AG09319 (cell line): ENCODE measurements at regions not wholly inside any gene's neighbourhood (a gene's known extent, or its start where the extent isn't known, plus 50 kb on each side); places are given as distances from the start of the nearest gene placed in this dataset.

ENCODE experiments used
- DNase-seq: peaks from one replicate; pipeline ENCODE4 v3.0.0-alpha.2; 2010; ENCODE audit warnings: low read depth; ENCODE audit errors: extremely low read depth
- TF ChIP-seq, protein P1 (sequence below): IDR thresholded peaks from 2 replicates; pipeline ENCODE4 v1.5.1; 2011; ENCODE audit warnings: low read depth, mild to moderate bottlenecking, inconsistent platforms, low read length, moderate library complexity

DNA sequence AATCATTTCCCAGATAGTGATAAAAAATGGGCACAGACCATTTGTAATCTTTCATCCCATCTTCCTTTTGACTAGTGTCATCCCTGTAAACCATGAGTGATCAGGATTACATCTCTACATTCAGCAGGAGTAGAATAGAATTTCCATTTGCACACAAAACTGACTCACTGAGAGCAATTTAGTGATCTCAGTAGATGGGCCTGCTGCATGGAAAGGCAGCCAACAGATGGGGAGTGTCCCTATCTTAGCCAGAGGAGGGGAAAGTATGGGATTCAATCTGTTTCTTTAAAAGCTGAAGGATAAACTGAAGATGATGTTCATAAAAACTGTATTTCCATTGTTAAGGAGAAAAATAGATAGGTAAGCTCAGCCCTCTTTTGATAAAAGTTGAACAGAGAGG lies 441.7 kb downstream of the ZNF521 start:
- DNase-seq, result no peak

GRCh38 chr18:24913507-24914170 lies 438.3 kb downstream of the ZNF521 start:
- TF ChIP-seq, protein P1, sequence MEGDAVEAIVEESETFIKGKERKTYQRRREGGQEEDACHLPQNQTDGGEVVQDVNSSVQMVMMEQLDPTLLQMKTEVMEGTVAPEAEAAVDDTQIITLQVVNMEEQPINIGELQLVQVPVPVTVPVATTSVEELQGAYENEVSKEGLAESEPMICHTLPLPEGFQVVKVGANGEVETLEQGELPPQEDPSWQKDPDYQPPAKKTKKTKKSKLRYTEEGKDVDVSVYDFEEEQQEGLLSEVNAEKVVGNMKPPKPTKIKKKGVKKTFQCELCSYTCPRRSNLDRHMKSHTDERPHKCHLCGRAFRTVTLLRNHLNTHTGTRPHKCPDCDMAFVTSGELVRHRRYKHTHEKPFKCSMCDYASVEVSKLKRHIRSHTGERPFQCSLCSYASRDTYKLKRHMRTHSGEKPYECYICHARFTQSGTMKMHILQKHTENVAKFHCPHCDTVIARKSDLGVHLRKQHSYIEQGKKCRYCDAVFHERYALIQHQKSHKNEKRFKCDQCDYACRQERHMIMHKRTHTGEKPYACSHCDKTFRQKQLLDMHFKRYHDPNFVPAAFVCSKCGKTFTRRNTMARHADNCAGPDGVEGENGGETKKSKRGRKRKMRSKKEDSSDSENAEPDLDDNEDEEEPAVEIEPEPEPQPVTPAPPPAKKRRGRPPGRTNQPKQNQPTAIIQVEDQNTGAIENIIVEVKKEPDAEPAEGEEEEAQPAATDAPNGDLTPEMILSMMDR, result no peak
- DNase-seq, result no peak

More for the DNA sequence above, 441.7 kb downstream of the ZNF521 start:
- TF ChIP-seq, protein P1, result no peak

DNA sequence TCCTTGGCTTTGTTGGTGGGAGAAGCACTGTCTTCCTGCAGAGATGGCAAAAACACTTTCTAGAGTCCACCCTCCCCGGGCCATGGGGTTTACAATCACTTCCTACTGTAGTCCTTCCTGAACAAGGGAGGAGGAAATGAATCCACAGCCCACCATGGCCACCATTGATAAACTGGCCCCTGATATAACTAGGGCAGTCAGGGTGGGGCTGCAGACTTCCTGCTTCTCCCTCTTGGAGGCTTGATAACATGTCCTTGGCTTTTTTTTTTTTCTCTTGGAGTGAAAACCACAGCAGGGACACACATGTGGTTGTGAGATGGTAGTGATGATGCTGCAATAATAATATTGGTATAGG lies 437.8 kb downstream of the ZNF521 start:
- DNase-seq, result no peak
- TF ChIP-seq, protein P1, result no peak

GRCh38 chr18:24914685-24915084 lies 437.3 kb downstream of the ZNF521 start:
- no peak for DNase-seq
- TF ChIP-seq, protein P1, result no peak

DNA sequence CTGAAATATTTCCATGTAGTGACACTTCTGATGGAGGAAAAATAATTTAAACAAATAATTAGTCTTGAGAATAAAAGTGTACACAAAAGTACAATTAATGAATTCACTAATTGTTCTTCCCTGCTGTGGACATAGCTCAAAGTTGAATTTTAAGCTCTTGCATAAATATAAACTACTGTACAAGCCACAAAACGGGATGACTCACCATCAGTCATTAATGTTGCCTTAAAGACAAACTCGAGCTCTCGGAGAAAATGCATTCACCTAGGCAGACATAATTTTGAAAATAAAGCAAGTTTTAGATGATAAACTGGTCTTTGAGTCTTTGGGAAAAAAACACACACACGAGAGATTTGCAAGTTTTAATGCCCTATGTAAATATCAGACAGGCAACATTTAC lies 436.4 kb downstream of the ZNF521 start:
- TF ChIP-seq, protein P1, result no peak
- DNase-seq, result no peak

GRCh38 chr18:24917767-24918166 lies 434.2 kb downstream of the ZNF521 start:
- TF ChIP-seq, protein P1, result no peak

DNA sequence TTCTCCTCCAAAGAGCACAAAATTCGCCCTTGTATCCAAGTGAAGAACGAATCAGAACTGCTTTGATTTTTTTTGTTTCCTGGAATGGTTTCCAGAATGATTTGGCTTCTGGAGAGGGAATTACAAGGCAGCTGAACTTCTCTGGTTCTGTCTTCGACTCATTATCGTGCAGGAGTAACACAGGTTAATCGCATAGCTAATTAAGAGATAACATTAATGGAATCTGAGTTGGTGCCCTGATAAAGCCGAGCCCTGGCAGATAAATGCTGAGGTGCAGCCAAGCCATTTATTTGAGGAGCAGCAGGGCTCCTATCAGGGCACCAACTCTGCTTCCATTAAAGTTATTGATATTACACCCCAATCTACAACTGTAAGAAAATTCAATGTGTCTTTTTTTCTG lies 433.7 kb downstream of the ZNF521 start:
- no peak for DNase-seq
- TF ChIP-seq, protein P1, result no peak

More at GRCh38 chr18:24917767-24918166, 434.2 kb downstream of the ZNF521 start:
- no peak for DNase-seq
